CD4-positive, alpha-beta T cell (primary cell): ENCODE measurements at regions not wholly inside any gene's neighbourhood (a gene's known extent, or its start where the extent isn't known, plus 50 kb on each side); places are given as distances from the start of the nearest gene placed in this dataset.

ENCODE experiments used
- ATAC-seq: fragments of 200-7000 bp; cut with Tn5 transposase; one replicate; pipeline ENCODE4 v1.10.0; 2022; ENCODE audit warnings: mild to moderate bottlenecking; ENCODE audit not compliant: poor library complexity
- CTCF ChIA-PET: fragments of 350-600 bp; sonication (Branson Sonifier 250); formaldehyde crosslinking; loops from one replicate; lab custom pipeline; 2021; ENCODE audit warnings: antibody characterized with exemption, inconsistent platforms; lab: Charles Lee
- POLR2A ChIA-PET: fragments of 350-600 bp; sonication (Branson Sonifier 250); formaldehyde crosslinking; loops from one replicate; lab custom pipeline; 2021; ENCODE audit warnings: antibody characterized with exemption, inconsistent platforms; lab: Charles Lee
- DNase-seq, 14 experiments: peaks; one replicate each; pipeline ENCODE4 v3.0.0-alpha.2; 2013 to 2020; ENCODE audit warnings: mixed read lengths in 2 of 14
- H3K27ac ChIP-seq, 2 donors: one replicate each; pipeline versions ENCODE4 v1.5.1 to v1.7.0; 2013; ENCODE audit warnings: low read length in 2 of 2, low read depth in 1 of 2, mild to moderate bottlenecking in 1 of 2
- H3K27me3 ChIP-seq, 2 experiments: 1 replicate in 1 of 2; 2 replicates in 1 of 2; pipeline versions ENCODE4 v1.6.1 to v1.7.0; 2013; ENCODE audit warnings: low read length in 2 of 2, control low read depth in 1 of 2, mild to moderate bottlenecking in 1 of 2, moderate library complexity in 1 of 2; ENCODE audit not compliant: insufficient read depth in 2 of 2, control insufficient read depth in 1 of 2
- H3K36me3 ChIP-seq: one replicate; pipeline ENCODE4 v1.6.1; 2013; ENCODE audit warnings: low read length, control low read depth; ENCODE audit not compliant: insufficient read depth
- H3K4me1 ChIP-seq: one replicate; pipeline ENCODE4 v1.6.1; 2013; ENCODE audit warnings: low read length, control low read depth; ENCODE audit not compliant: insufficient read depth
- H3K4me3 ChIP-seq: one replicate; pipeline ENCODE4 v1.5.1; 2013; ENCODE audit warnings: mild to moderate bottlenecking, low read length, moderate library complexity
- H3K9me3 ChIP-seq, 2 experiments: 1 replicate in 1 of 2; 2 replicates in 1 of 2; pipeline versions ENCODE4 v1.6.1 to v1.7.0; 2013; ENCODE audit warnings: low read length in 2 of 2, mild to moderate bottlenecking in 2 of 2, control low read depth in 1 of 2, moderate library complexity in 1 of 2; ENCODE audit not compliant: control insufficient read depth in 1 of 2, insufficient read depth in 1 of 2
- H3K27ac Mint-ChIP-seq: one replicate; pipeline ENCODE4 v1.8.0; 2020; ENCODE audit warnings: mixed read lengths
- H3K27me3 Mint-ChIP-seq: one replicate; pipeline ENCODE4 v1.8.0; 2021; ENCODE audit warnings: mixed read lengths
- H3K36me3 Mint-ChIP-seq: one replicate; pipeline ENCODE4 v1.8.0; 2021; ENCODE audit warnings: low read depth, mixed read lengths
- H3K4me1 Mint-ChIP-seq: one replicate; pipeline ENCODE4 v1.8.0; 2021; ENCODE audit warnings: low read depth, mixed read lengths
- H3K4me3 Mint-ChIP-seq: one replicate; pipeline ENCODE4 v1.8.0; 2020; ENCODE audit warnings: mild to moderate bottlenecking, mixed read lengths
- H3K9me3 Mint-ChIP-seq: one replicate; pipeline ENCODE4 v1.8.0; 2020; ENCODE audit warnings: mixed read lengths
- intact Hi-C, 2 experiments: fragments of 100-400 bp; cut with DNase I in 1 of 2; cut with micrococcal nuclease in 1 of 2; formaldehyde crosslinking; loops; one replicate each; pipeline versions ENCODE4 v1.15.1 to v1.9.0; 2023 to 2025; cut with DNase I, micrococcal nuclease
- TF ChIP-seq, protein P1 (sequence below): fragments of 200-600 bp; IDR thresholded peaks from one replicate; pipeline ENCODE4 v1.8.0; 2022; ENCODE audit warnings: antibody characterized with exemption, mild to moderate bottlenecking

DNA sequence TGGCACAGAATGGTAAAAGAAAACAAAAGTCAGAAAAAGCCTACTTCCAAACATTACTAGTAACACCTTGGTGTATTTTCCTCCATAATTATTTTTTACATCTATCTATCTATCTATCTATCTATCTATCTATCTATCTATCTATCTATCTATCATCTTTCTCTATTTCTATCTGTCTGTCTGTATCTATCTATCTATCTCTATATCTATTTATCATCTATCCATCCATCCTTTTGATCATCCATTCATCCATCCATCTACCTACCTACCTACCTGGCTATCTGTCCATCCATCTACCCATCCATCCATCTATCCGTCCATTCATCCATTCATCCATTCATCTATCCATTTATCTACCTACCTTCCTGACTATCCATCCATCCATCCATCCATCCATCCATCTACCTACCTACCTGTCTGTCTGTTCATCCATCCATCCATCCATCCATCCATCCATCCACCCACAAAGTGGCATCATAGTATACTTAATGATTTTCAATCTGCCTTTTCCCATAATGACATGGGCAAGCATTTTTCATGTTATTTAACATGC lies 121.9 kb upstream of the NEK6 start:
- DNase-seq (no peak), ATAC-seq (no peak)
- H3K27me3 Mint-ChIP-seq: peaks cover 11% of the 10 kb centered on the region
- TF ChIP-seq, protein P1, sequence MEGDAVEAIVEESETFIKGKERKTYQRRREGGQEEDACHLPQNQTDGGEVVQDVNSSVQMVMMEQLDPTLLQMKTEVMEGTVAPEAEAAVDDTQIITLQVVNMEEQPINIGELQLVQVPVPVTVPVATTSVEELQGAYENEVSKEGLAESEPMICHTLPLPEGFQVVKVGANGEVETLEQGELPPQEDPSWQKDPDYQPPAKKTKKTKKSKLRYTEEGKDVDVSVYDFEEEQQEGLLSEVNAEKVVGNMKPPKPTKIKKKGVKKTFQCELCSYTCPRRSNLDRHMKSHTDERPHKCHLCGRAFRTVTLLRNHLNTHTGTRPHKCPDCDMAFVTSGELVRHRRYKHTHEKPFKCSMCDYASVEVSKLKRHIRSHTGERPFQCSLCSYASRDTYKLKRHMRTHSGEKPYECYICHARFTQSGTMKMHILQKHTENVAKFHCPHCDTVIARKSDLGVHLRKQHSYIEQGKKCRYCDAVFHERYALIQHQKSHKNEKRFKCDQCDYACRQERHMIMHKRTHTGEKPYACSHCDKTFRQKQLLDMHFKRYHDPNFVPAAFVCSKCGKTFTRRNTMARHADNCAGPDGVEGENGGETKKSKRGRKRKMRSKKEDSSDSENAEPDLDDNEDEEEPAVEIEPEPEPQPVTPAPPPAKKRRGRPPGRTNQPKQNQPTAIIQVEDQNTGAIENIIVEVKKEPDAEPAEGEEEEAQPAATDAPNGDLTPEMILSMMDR: no peak
- H3K4me3 Mint-ChIP-seq: no peak overlapping the region
- Histone ChIP-seq H3K36me3 (no peaks in the 10 kb centered on the region), H3K27ac (no peak overlapping the region), H3K4me1 (no peaks in the 10 kb centered on the region), H3K27me3 (no peaks in the 10 kb centered on the region), H3K9me3 (peaks cover 0 to 3% of the 10 kb centered on the region in 2 experiments), H3K4me3 (no peak overlapping the region)
- H3K4me1 Mint-ChIP-seq: no peaks in the 10 kb centered on the region
- ChIA-PET POLR2A (no interaction called here), CTCF (no interaction called here)
- no peak overlapping the region for H3K27ac Mint-ChIP-seq
- H3K9me3 Mint-ChIP-seq: no peaks in the 10 kb centered on the region
- intact Hi-C loops: no loop called here
- H3K36me3 Mint-ChIP-seq: no peaks in the 10 kb centered on the region

DNA sequence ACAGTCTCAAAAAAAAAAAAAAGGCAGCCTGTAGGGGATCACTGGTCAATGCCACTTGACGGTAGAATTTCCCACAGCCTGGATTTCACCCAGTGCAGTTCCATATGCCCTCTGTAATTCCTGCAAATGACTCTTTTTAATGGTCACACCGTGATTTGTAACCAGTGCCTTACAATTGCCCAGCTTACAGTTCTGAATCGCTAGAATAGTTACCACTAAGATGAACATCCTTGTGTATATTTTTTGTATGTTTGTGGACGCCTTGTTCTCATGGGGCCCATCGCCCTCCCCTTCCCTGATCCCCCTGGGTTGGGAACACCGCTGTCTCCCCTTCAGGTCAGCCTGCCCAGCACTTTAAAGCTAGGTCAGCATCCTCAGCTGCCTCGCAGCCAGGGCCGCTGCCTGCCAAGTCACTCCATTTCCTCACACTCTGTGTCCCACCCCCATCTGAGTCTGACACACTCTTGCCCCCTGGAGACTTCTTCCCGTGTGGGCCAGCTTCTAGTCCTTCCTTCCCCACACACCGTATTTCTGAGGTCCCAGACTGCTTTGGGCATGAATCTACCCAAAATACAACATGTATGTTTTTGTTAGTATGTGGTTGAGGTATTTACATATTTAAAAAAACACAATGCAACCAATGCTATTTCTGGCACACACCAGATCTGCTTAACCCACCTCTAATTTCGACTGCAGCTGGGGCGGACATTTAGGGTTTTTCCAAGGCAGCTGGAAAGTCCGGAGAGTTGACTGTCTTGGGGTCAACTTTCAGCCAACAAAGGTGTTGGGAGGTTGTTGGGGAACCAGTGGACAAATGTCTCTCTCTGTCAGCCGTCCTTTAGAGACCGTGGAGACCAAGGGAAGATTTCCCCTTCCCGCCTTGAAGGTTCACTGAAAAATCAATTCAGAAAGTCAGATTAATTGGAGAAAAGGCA lies 120.5 kb upstream of the NEK6 start:
- no peak overlapping the region for H3K4me3 Mint-ChIP-seq
- Histone ChIP-seq H3K4me1 (no peaks in the 10 kb centered on the region), H3K4me3 (no peak overlapping the region), H3K27me3 (no peaks in the 10 kb centered on the region), H3K36me3 (no peaks in the 10 kb centered on the region), H3K9me3 (peaks cover 0 to 3% of the 10 kb centered on the region in 2 experiments), H3K27ac (no peak overlapping the region)
- H3K36me3 Mint-ChIP-seq: no peaks in the 10 kb centered on the region
- H3K27ac Mint-ChIP-seq: no peak overlapping the region
- no peak for DNase-seq
- ChIA-PET CTCF (interaction anchor here (1.0 kb wide), 1 partner anchor 10 kb away, joined by 3 read pairs; no protein-coding TSS in a partner anchor), POLR2A (no interaction called here)
- no peaks in the 10 kb centered on the region for H3K4me1 Mint-ChIP-seq
- intact Hi-C loops: no loop called here
- no peak for ATAC-seq
- TF ChIP-seq, protein P1: no peak
- H3K9me3 Mint-ChIP-seq: no peaks in the 10 kb centered on the region
- peaks cover 11% of the 10 kb centered on the region for H3K27me3 Mint-ChIP-seq

DNA sequence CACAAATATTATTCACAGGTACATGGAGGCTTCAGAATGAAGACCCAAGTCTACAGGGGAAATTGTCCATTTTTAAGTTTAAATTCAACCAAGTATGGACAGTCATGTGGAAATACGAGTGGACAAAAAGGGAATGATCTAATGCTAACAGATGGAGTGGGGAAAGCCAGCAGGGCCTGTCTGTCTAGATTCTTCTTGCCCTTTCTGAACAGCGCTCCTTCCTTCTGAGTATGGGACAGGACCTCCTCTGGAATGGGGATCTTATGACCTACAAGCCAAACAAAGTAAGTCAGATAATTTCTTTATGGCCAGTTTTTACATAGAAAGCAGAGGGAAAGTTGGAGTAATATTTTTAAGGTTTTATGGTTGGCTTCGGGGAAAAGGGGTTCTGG lies 119.8 kb upstream of the NEK6 start:
- Mint-ChIP-seq H3K36me3 (no peaks in the 10 kb centered on the region), H3K27ac (no peak overlapping the region), H3K4me1 (no peaks in the 10 kb centered on the region), H3K27me3 (peaks cover 11% of the 10 kb centered on the region), H3K4me3 (no peak overlapping the region), H3K9me3 (no peaks in the 10 kb centered on the region)
- CTCF ChIA-PET: interaction anchor here (1.0 kb wide), 1 partner anchor 11 kb away, joined by 3 read pairs; no protein-coding TSS in a partner anchor
- Histone ChIP-seq H3K27me3 (no peaks in the 10 kb centered on the region), H3K4me3 (no peak overlapping the region), H3K4me1 (no peaks in the 10 kb centered on the region), H3K36me3 (no peaks in the 10 kb centered on the region), H3K9me3 (peaks cover 0 to 3% of the 10 kb centered on the region in 2 experiments), H3K27ac (no peak overlapping the region)
- TF ChIP-seq, protein P1: no peak
- DNase-seq (no peak), ATAC-seq (no peak)
- intact Hi-C loops: no loop called here
- POLR2A ChIA-PET: no interaction called here
